GM18519 (cell line): ENCODE measurements at regions not wholly inside any gene's neighbourhood (a gene's known extent, or its start where the extent isn't known, plus 50 kb on each side); places are given as distances from the start of the nearest gene placed in this dataset.
"Not testable (repeated sequence)": the region's sequence is repeated elsewhere in the genome, so short reads cannot be mapped to it uniquely, and the experiment has no call there.

Source experiments
- ATAC-seq: cut with Tn5 transposase; IDR thresholded peaks from one replicate; pipeline ENCODE4 v1.9.1; 2021; ENCODE audit warnings: mild to moderate bottlenecking, moderate library complexity; ENCODE audit not compliant: unreplicated experiment, low FRiP score

- not testable (repeated sequence) for ATAC-seq
These were observed 203.4 kb downstream of the DSC3 start for GRCh38 chr18:30839056-30839561.

DNA sequence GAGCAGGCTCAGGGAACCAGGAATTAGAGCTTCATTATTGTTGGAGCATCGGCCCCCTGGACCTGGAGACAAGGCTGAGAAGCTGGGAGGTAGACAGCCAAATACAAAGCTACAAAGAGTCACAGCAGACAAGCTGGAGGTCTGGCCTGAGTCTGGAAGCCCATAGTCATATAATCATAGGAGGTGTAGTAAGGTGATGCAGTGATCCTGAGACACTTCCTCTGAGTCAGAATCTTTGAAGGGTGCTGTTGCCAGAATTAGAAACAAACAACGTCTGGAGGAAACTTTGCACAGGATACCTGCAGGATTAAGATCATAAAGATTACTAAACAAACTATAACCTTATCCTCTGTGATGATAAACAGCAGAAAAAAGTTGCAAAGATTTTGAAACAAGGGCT is 213.8 kb downstream of the DSC3 start:
- ATAC-seq: no peak

DNA sequence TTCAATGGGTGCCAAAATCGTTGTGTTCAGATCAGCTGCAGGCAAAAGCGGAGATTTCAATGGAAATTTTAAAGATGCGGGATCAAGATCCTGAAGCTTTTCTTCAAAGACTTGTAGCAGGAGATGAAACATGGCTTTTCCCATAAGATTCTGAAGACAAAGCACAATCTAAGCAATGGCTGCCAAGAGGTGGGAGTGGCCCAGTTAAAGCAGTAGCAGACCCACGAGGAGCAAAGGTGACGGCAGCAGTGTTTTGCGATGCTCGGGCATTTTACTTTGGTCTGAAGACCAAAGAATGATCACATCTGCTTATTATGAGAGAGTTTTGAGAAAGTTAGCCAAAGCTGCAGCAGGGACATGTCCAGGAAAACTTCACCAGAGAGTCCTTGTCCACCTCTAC is 222.9 kb downstream of the DSC3 start:
- ATAC-seq: no peak

DNA sequence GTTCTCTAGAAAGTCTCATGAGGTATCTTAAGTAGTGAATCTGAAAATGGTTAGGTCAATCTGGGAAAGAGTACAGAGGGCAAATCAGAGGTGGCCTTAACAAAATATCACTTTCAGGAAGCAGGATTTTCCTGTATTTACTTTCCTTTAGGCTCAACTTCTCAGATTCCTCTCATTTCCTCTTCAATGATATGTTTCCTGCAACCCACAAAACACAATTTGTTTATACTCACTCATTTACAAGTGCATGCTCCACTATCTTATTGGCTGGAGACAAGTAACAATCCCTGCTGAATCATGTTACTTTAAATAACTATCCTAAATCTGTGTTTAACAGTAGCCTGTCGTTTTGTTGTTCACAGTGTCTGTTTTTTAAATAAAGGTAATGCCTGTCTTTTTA is 228.1 kb downstream of the DSC3 start:
- no peak for ATAC-seq

DNA sequence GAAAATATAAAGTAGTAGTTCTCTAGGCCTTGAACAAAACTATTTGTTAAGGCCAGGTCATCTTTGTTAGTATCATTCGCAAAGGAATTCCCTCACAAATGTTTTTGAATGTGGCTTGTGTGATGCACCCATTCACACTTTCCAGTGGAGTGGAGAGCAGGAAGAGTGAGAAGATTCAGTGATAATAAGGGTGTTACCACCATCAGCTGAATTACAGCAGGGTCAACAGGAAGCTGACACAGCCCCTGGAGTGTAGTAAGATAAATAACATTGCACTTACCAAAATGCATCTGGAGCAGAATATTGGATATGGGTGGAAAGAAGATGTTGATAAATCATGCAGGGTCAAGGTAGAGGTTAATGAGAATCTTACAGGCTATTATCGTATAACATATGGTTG is 231.0 kb downstream of the DSC3 start:
- ATAC-seq: no peak

DNA sequence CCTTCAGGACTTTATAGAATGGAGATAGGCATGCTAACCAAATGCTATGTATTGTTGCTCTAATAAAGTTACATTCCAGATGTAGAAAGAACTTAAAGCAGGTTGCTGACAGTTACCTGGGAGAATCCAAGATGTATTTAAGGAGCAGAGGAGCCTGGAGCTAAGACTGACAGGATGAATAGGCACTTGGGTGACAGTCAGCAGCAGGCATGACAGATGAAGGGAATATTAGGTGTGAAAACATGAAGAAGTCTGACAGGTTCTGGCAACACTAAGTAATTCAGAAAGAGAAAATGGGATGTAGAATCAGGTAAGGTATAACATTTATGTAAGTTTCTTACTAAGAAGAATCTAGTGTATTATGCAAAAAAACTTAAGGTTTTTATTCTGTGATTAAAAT is 232.0 kb downstream of the DSC3 start:
- no peak for ATAC-seq

DNA sequence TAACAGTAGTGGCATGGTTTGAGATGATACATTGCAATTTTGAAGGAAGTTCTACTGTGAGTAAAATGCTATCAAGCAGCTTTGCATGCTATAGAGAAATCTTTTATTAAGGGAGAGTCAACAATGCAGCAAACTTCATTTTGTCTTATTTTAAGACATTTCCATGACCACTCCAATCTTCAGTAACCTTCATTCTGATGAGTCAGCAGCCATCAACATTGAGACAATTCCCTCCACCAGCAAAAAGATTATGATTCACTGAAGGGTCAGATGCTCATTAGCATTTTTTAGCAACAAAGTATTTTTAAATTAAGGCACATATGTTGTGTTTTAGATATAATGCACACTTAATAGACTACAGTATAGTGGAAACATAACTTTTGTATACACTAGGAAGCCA is 235.7 kb downstream of the DSC3 start:
- ATAC-seq: no peak

- no peak for ATAC-seq
These were observed 241.7 kb downstream of the DSC3 start for GRCh38 chr18:30800800-30801199.

DNA sequence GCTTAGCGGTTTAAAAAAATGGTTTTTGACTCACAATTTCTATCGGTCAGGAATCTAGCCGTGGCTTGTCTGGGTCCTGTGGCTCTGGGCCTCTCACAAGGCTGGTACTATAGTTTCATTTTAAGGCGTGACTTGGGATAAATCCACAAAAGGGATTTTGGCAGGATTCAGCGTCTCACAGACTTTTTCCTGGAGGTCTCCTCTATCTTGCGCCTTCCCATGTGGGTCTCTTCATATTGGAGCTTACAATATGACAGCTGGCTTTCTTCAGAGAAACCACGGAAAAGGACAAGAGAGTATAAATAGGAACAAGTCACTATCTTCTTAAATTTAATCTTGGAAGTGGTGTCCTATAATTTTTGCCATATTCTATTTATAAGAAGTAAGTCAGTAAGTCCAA is 250.5 kb downstream of the DSC3 start:
- ATAC-seq: no peak

DNA sequence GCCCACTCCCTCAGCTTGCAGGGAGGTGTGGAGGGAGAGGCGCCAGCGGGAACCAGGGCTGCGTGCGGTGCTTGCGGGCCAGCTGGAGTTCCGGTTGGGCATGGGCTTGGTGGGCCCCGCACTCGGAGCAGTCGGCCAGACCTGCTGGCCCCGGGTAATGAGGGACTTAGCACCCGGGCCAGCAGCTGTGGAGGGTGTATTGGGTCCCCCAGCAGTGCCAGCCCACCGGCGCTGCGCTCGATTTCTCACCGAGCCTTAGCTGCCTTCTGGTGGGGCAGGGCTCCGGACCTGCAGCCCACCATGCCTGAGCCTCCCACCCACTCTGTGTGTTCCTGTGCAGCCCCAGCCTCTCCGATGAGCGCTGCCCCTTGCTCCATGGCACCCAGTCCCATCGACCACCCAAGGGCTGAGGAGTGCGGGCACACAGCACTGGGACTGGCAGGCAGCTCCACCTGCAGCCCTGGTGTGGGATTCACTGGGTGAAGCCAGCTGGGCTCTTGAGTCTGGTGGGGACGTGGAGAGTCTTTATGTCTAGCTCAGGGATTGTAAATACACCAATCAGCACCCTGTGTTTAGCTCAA is 254.0 kb downstream of the DSC3 start:
- not testable (repeated sequence) for ATAC-seq

GRCh38 chr18:30787410-30787809 is 255.1 kb downstream of the DSC3 start:
- no peak for ATAC-seq

DNA sequence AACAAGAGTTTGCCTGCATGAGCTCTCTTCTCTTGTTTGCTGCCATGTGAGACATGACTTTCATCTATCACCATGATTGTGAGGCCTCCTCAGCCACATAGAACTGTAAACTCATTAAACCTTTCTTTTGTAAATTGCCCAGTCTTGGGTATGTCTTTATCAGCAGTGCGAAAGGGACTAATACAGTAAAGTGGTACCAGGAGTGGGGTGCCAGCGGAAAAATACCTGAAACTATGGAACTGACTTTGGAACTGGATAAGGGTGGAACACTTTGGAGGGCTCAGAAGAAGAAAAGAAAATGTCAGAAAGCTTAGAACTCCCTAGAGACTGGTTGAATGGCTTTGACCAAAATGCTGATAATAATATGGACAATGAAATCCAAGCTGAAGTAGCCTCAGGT is 260.9 kb downstream of the DSC3 start:
- no peak for ATAC-seq

DNA sequence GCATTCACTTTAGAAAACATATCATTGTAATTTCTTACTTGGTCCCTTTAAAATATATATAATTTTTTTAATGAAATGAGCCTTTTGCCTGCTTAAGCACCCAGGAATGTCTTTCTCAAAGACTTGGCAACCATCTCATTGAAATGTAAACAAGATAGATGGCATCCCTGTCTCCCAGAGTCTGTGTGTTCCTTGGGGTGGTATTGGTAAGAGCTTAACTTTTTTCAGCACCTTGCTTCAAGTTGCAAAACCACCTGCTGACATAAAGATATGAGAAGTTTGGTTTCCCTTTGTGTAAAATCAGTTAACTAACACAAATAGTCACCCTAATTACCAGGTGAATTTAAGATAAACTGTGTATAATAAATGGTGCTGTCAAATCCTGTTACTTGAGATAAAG is 266.9 kb downstream of the DSC3 start:
- no peak for ATAC-seq

- not testable (repeated sequence) for ATAC-seq
These were observed 270.4 kb downstream of the DSC3 start for GRCh38 chr18:30772170-30772569.

DNA sequence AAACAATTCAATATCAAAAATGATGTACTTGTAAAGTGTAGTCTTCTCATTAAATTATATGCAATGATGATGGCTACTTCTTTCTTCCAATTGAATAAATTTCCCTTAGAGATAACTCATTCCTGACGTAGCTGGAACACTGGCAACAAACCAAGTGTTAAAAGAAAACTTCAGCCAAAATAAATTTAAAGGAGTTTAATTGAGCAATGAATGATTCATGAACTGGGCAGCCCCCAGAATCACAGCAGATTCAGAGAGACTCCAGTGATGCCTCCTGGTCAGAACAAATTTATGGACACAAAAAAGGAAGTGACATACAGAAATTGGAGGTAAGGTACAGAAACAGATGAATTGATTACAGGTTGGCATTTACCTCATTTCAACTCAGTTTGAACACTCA is 276.5 kb downstream of the DSC3 start:
- no peak for ATAC-seq

- no peak for ATAC-seq
These were observed 277.3 kb downstream of the DSC3 start for GRCh38 chr18:30765247-30765646.

- ATAC-seq: no peak
These were observed 278.6 kb downstream of the DSC3 start for GRCh38 chr18:30763902-30764350.

- no peak for ATAC-seq
These were observed 287.7 kb downstream of the DSC3 start for GRCh38 chr18:30754846-30755245.

- ATAC-seq: no peak
These were observed 294.0 kb downstream of the DSC3 start for GRCh38 chr18:30748541-30748940.

GRCh38 chr18:30746224-30746623 is 296.3 kb downstream of the DSC3 start:
- no peak for ATAC-seq

- ATAC-seq: no peak
These were observed 299.5 kb downstream of the DSC3 start for GRCh38 chr18:30743033-30743432.

- ATAC-seq: no peak
These were observed 311.6 kb downstream of the DSC3 start for GRCh38 chr18:30730915-30731314.

DNA sequence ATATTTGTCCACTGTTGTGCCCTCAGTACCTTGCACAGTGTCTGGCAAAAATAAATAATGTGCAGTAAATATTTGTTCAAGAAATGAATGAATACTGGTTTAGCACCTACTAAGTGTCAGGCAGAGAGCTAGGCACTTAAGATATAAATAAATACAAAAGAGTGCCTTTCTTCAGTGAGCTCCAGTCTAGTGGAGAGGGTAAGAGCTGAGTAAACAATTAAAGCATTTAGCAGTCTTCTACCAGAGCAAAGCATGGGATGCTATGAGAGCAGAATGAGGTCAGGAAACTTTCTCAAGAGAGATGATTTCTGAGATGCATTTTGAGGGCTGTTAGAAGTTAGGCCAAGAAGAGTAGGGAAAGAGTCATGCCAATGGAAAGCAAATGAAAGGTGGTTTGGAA is 314.7 kb downstream of the DSC3 start:
- no peak for ATAC-seq
